ENCODE measurements at regions not wholly inside any gene's neighbourhood (a gene's known extent, or its start where the extent isn't known, plus 50 kb on each side); places are given as distances from the start of the nearest gene placed in this dataset.

GRCh38 chr7:131687296-131687695 is 130.9 kb upstream of the PODXL start:
- TF ChIP-seq CTCF (IDR thresholded peaks at IDR 0.05) (no peak), POLR2A (IDR thresholded peaks at IDR 0.05) (no peak)

All from body of pancreas (tissue), 4 donors.